NT2/D1 (cell line): ENCODE measurements at regions not wholly inside any gene's neighbourhood (a gene's known extent, or its start where the extent isn't known, plus 50 kb on each side); places are given as distances from the start of the nearest gene placed in this dataset.

Source experiments
- DNase-seq: peaks from one replicate; pipeline ENCODE4 v3.0.0-alpha.2; 2011; ENCODE audit warnings: low read depth, low spot score
- H3K27me3 ChIP-seq: 2 replicates; pipeline ENCODE4 v1.6.0; 2011; ENCODE audit warnings: mild to moderate bottlenecking; ENCODE audit not compliant: insufficient read length, insufficient read depth
- H3K36me3 ChIP-seq: 2 replicates; pipeline ENCODE4 v1.6.1; 2011; ENCODE audit warnings: mild to moderate bottlenecking, low read length, mixed read lengths; ENCODE audit not compliant: insufficient read depth, insufficient read length
- H3K4me1 ChIP-seq: 2 replicates; pipeline ENCODE4 v1.5.1; 2011; ENCODE audit not compliant: insufficient read depth, insufficient read length
- H3K4me3 ChIP-seq: 2 replicates; pipeline ENCODE4 v1.5.1; 2011; ENCODE audit warnings: low read depth; ENCODE audit not compliant: insufficient read length
- H3K9ac ChIP-seq: 2 replicates; pipeline ENCODE4 v1.6.0; 2011; ENCODE audit warnings: low read depth; ENCODE audit not compliant: insufficient read length
- H3K9me3 ChIP-seq: 2 replicates; pipeline ENCODE4 v1.5.1; 2011; ENCODE audit warnings: mild to moderate bottlenecking, low read length; ENCODE audit not compliant: insufficient read depth
- SUZ12 ChIP-seq: IDR thresholded peaks from 2 replicates; pipeline ENCODE4 v1.6.1; 2011; ENCODE audit not compliant: insufficient read length, insufficient read depth; ENCODE audit errors: extremely low read depth
- YY1 ChIP-seq: IDR thresholded peaks from 2 replicates; pipeline ENCODE4 v1.6.1; 2011; ENCODE audit not compliant: insufficient read length, insufficient read depth
- ZNF274 ChIP-seq: IDR thresholded peaks from 2 replicates; pipeline ENCODE4 v1.6.1; 2011; ENCODE audit warnings: mild to moderate bottlenecking, low read depth, low read length

DNA sequence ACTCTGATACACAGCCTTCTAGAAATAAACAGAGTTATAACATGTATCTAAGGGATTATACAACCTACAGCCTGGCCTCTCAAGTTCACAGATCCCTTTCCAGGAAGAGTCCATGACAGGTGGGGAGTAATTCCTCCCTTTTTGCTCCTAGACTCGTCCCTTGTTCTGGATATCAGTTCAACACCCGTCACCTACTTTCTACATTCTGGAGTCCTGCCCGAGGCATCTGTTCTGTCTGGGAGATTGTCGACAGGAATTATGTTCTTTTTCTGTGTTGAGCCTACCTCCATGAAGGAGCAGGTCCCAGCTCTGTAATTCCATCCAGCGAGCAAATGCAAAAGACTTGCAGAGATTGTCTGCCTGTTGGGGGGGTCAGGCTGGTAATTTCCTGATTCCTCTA lies 224.6 kb upstream of the NTM start:
- Histone ChIP-seq H3K36me3 (no peaks in the 10 kb centered on the region), H3K27me3 (no peaks in the 10 kb centered on the region)
- TF ChIP-seq YY1 (no peak), SUZ12 (no peak), ZNF274 (no peak)

GRCh38 chr11:131146827-131147490 lies 223.5 kb upstream of the NTM start:
- no peak for DNase-seq
- TF ChIP-seq YY1: no peak
- TF ChIP-seq SUZ12: no peak
- TF ChIP-seq ZNF274: no peak
- Histone ChIP-seq H3K4me3 (no peak overlapping the region), H3K27me3 (no peaks in the 10 kb centered on the region), H3K9me3 (no peaks in the 10 kb centered on the region), H3K4me1 (no peaks in the 10 kb centered on the region), H3K9ac (no peak overlapping the region), H3K36me3 (no peaks in the 10 kb centered on the region)

More for the DNA sequence above, 224.6 kb upstream of the NTM start:
- Histone ChIP-seq H3K4me3 (no peak overlapping the region), H3K9me3 (no peaks in the 10 kb centered on the region), H3K9ac (no peak overlapping the region), H3K4me1 (no peaks in the 10 kb centered on the region)
- no peak for DNase-seq

- Histone ChIP-seq H3K9me3 (no peaks in the 10 kb centered on the region), H3K27me3 (no peaks in the 10 kb centered on the region), H3K4me3 (no peak overlapping the region), H3K4me1 (no peaks in the 10 kb centered on the region), H3K36me3 (no peaks in the 10 kb centered on the region), H3K9ac (no peak overlapping the region)
- DNase-seq: no peak
- no peak for TF ChIP-seq ZNF274
- TF ChIP-seq YY1: no peak
- no peak for TF ChIP-seq SUZ12
These were observed 216.1 kb upstream of the NTM start for GRCh38 chr11:131154351-131154750.

DNA sequence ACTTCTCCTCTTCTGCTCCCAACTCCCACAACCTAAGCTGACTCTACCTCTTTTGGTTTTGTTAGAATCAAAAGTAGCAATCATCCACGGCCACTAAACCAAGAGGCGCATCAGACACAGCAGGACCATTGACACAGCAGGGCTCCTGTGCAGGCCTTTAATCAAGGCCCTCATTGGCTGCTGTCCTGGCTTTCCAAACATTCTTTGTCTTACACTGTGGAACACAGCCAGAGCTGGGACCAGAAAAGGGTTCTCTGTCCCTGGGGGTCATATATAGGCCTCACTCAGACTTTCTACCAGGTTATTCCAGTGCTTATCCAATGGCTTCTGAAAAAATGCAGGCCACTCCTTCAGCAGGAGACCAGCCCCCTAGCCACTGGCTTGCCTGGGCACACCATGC lies 212.7 kb upstream of the NTM start:
- Histone ChIP-seq H3K9me3 (no peaks in the 10 kb centered on the region), H3K4me1 (no peaks in the 10 kb centered on the region), H3K4me3 (no peak overlapping the region), H3K36me3 (no peaks in the 10 kb centered on the region), H3K9ac (no peak overlapping the region), H3K27me3 (no peaks in the 10 kb centered on the region)
- no peak for TF ChIP-seq SUZ12
- TF ChIP-seq YY1: no peak
- TF ChIP-seq ZNF274: no peak
- DNase-seq: no peak

GRCh38 chr11:131160846-131161245 lies 209.6 kb upstream of the NTM start:
- H3K36me3 ChIP-seq: no peaks in the 10 kb centered on the region
- no peak for DNase-seq
- no peaks in the 10 kb centered on the region for H3K9me3 ChIP-seq
- no peak overlapping the region for H3K4me3 ChIP-seq
- H3K27me3 ChIP-seq: no peaks in the 10 kb centered on the region
- no peaks in the 10 kb centered on the region for H3K4me1 ChIP-seq
- TF ChIP-seq SUZ12: no peak
- no peak for TF ChIP-seq YY1
- no peak for TF ChIP-seq ZNF274
- H3K9ac ChIP-seq: no peak overlapping the region

GRCh38 chr11:131163613-131164012 lies 206.8 kb upstream of the NTM start:
- DNase-seq: no peak
- Histone ChIP-seq H3K9me3 (no peaks in the 10 kb centered on the region), H3K9ac (no peak overlapping the region), H3K36me3 (no peaks in the 10 kb centered on the region), H3K27me3 (no peaks in the 10 kb centered on the region), H3K4me1 (no peaks in the 10 kb centered on the region), H3K4me3 (no peak overlapping the region)
- TF ChIP-seq SUZ12: no peak
- no peak for TF ChIP-seq YY1
- TF ChIP-seq ZNF274: no peak

DNA sequence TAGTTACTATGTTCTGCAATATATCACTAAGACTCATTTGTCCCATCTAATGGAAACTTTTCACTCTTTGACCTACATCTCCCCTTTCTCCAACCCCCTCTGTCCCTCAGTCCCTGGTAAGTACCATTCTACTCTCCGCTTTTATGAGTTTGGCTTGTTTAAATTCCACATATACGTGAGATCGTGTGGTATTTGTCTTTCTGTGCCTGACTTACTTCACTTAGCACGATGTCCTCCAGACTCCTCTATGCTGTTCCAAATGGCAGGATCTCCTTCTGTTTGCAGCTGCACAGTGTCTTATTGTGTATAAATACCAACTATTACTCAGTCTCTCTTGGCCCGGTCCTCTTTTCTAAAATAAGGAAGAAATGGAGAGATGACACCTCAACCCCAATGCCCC lies 205.4 kb upstream of the NTM start:
- no peaks in the 10 kb centered on the region for H3K36me3 ChIP-seq
- DNase-seq: no peak
- H3K4me3 ChIP-seq: no peak overlapping the region
- no peaks in the 10 kb centered on the region for H3K9me3 ChIP-seq
- no peak overlapping the region for H3K9ac ChIP-seq
- H3K4me1 ChIP-seq: no peaks in the 10 kb centered on the region
- no peaks in the 10 kb centered on the region for H3K27me3 ChIP-seq
- no peak for TF ChIP-seq SUZ12
